RWPE1 (cell line): ENCODE measurements at regions not wholly inside any gene's neighbourhood (a gene's known extent, or its start where the extent isn't known, plus 50 kb on each side); places are given as distances from the start of the nearest gene placed in this dataset.

ENCODE experiments used
- CTCF ChIA-PET: fragments of 350-600 bp; sonication (Branson Sonifier 250); formaldehyde crosslinking; extraction: SDS; loops from one replicate; lab custom pipeline; 2021; lab: Yijun Ruan, JAX
- POLR2A ChIA-PET: fragments of 400-600 bp; formaldehyde crosslinking; extraction: SDS; loops from one replicate; lab custom pipeline; 2020; ENCODE audit warnings: antibody characterized with exemption; ENCODE audit not compliant: low non-redundant PET; lab: Yijun Ruan, JAX
- DNase-seq: peaks from one replicate; pipeline ENCODE4 v3.0.0; 2012; ENCODE audit warnings: low spot score
- H3K27ac ChIP-seq: fragments of 450-650 bp; 2 replicates; pipeline ENCODE4 v1.5.1; 2017
- CTCF ChIP-seq: fragments of 450-650 bp; conservative IDR thresholded peaks from 2 replicates; pipeline ENCODE4 v1.5.1; 2017; ENCODE audit warnings: low read depth, mild to moderate bottlenecking

DNA sequence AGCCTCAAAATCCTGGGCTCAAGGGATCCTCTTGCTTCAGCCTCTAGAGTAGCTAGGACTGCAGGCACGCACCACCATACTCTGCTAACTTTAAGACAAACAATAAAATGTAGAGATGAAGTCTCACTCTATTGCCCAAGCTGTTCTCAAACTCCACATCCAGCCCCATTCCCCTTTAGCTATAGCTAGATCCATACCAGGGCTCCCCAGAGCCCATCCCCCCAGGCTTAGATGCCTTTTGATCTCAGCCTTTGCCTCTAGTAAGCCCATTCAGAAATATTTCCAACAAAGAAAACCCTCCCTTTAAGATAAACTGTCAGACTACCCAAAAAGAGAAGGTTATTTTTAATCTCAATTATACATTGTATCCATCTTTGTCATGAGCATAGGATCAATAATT lies 325.4 kb downstream of the CHRM3 start:
- no peak overlapping the region for H3K27ac ChIP-seq
- TF ChIP-seq CTCF: no peak
- ChIA-PET POLR2A (no interaction called here), CTCF (no interaction called here)
- DNase-seq: no peak

DNA sequence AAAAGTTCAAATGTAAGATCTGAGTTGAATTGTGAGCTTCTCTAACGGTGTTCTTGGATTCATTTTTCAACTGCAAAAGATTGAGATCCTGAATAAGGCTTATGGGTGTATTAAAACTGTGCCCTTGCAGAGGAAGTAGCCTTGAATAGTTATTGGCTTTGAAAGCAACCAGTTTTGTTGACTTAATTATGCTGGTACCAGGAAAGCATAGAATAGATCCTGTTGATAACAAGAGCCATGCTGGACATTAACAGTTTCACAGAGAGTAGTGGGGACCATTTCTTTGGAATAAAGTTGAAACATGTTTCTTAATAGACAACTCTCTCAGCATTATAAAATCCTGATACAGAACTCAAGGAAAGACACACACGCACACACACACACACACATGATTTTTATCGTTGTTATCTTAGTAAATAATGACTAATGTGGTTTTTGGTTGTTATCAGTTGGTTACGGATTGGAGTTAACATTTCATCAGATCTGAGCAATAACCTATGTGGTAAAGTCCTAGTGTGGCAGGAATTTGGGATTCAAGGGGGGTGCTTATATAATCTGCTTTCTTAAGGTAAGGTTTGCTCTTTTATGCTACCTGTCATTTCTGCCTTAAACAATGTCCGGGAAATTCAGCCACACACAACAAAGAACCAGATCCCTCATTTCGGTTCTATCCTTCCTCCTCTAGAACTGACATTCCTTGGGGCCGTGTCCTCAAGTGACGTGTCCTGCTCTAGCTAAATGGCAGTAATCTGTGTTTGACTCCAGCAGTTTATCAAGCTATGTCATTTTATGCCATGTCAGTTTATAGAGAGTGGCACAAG lies 330.9 kb downstream of the CHRM3 start:
- no peak for DNase-seq
- CTCF ChIA-PET: interaction anchor here (0.6 kb wide), 1 partner anchor 9 kb away, joined by 3 read pairs; no protein-coding TSS in a partner anchor

DNA sequence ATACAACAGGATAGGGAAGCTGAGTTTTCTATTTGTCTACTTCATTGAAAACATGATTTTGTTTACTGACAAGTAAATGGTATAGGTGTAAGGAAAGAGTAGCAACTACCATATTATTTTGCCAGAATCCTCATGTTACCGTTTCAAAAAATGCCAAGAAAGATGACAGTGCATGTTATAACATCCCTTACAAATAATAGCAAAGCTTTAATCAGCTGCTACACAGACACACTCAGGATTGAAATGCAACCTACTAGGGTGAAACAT lies 331.5 kb downstream of the CHRM3 start:
- H3K27ac ChIP-seq: no peak overlapping the region
- ChIA-PET CTCF (interaction anchor here (0.6 kb wide), 1 partner anchor 10 kb away, joined by 3 read pairs; no protein-coding TSS in a partner anchor), POLR2A (no interaction called here)
- no peak for DNase-seq
- no peak for TF ChIP-seq CTCF

More for the DNA sequence above, 330.9 kb downstream of the CHRM3 start:
- H3K27ac ChIP-seq: no peak overlapping the region
- POLR2A ChIA-PET: no interaction called here
- no peak for TF ChIP-seq CTCF

DNA sequence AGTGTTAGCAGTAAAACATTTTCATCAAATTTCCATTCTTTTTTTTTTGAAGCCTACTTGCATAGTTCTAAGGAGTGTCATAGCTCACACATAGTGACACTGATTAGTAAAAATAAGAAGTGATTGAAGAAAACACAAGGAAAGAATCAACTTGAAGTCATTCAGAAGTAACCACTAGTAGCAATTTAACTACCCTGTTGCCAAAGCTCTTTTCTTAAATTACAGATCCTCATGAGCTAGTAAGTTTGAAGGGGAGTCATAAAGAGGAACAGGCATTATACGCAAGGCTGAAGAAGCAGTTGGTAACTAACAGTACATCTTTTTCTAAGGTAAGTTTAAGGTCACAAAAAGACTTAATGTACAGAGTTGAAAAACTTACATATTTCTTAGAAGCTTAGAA lies 332.2 kb downstream of the CHRM3 start:
- ChIA-PET POLR2A (no interaction called here), CTCF (no interaction called here)
- no peak for TF ChIP-seq CTCF
- H3K27ac ChIP-seq: no peak overlapping the region
- DNase-seq: no peak

GRCh38 chr1:239718997-239719628 lies 332.7 kb downstream of the CHRM3 start:
- no peak for TF ChIP-seq CTCF
- CTCF ChIA-PET: no interaction called here

GRCh38 chr1:239719642-239720258 lies 333.4 kb downstream of the CHRM3 start:
- CTCF ChIA-PET: no interaction called here
- no peak overlapping the region for H3K27ac ChIP-seq
- POLR2A ChIA-PET: no interaction called here
- no peak for TF ChIP-seq CTCF
- DNase-seq: no peak

More at GRCh38 chr1:239718997-239719628, 332.7 kb downstream of the CHRM3 start:
- DNase-seq: no peak
- no peak overlapping the region for H3K27ac ChIP-seq
- POLR2A ChIA-PET: no interaction called here
